ENCODE measurements at regions not wholly inside any gene's neighbourhood (a gene's known extent, or its start where the extent isn't known, plus 50 kb on each side); places are given as distances from the start of the nearest gene placed in this dataset.

- DNase-seq (ENCODE audit: low read depth, low spot score) = no peak
These were observed 59.4 kb upstream of the ASIC2 start for GRCh38 chr17:33352526-33352925.

GRCh38 chr17:33356266-33356665 is 63.2 kb upstream of the ASIC2 start:
- no peak for DNase-seq (ENCODE audit: low read depth, low spot score)

GRCh38 chr17:33363475-33363874 is 70.4 kb upstream of the ASIC2 start:
- no peak for DNase-seq (ENCODE audit: low read depth, low spot score)

- DNase-seq (ENCODE audit: low read depth, low spot score) = no peak
These were observed 73.9 kb upstream of the ASIC2 start for GRCh38 chr17:33366960-33367359.

- DNase-seq (ENCODE audit: low read depth, low spot score) = no peak
These were observed 76.1 kb upstream of the ASIC2 start for GRCh38 chr17:33369149-33369548.

- DNase-seq (ENCODE audit: low read depth, low spot score) = no peak
These were observed 76.8 kb upstream of the ASIC2 start for GRCh38 chr17:33369876-33370275.

- no peak for DNase-seq (ENCODE audit: low read depth, low spot score)
These were observed 77.3 kb upstream of the ASIC2 start for GRCh38 chr17:33370401-33370800.

- DNase-seq (ENCODE audit: low read depth, low spot score) = no peak
These were observed 78.3 kb upstream of the ASIC2 start for GRCh38 chr17:33371377-33371776.

- DNase-seq (ENCODE audit: low read depth, low spot score) = no peak
These were observed 80.2 kb upstream of the ASIC2 start for GRCh38 chr17:33373273-33373672.

GRCh38 chr17:33375103-33375502 is 82.0 kb upstream of the ASIC2 start:
- DNase-seq (ENCODE audit: low read depth, low spot score) = no peak

GRCh38 chr17:33375783-33376182 is 82.7 kb upstream of the ASIC2 start:
- DNase-seq (ENCODE audit: low read depth, low spot score) = no peak

- DNase-seq (ENCODE audit: low read depth, low spot score) = no peak
These were observed 84.9 kb upstream of the ASIC2 start for GRCh38 chr17:33377837-33378595.

- DNase-seq (ENCODE audit: low read depth, low spot score) = no peak
These were observed 88.1 kb upstream of the ASIC2 start for GRCh38 chr17:33381201-33381600.

- DNase-seq (ENCODE audit: low read depth, low spot score) = no peak
These were observed 90.5 kb upstream of the ASIC2 start for GRCh38 chr17:33383488-33384023.

GRCh38 chr17:33385133-33385532 is 92.0 kb upstream of the ASIC2 start:
- DNase-seq (ENCODE audit: low read depth, low spot score) = no peak

- no peak for DNase-seq (ENCODE audit: low read depth, low spot score)
These were observed 92.6 kb upstream of the ASIC2 start for GRCh38 chr17:33385713-33386112.

GRCh38 chr17:33387406-33387805 is 94.3 kb upstream of the ASIC2 start:
- no peak for DNase-seq (ENCODE audit: low read depth, low spot score)

- no peak for DNase-seq (ENCODE audit: low read depth, low spot score)
These were observed 96.5 kb upstream of the ASIC2 start for GRCh38 chr17:33389504-33390135.

- DNase-seq (ENCODE audit: low read depth, low spot score) = no peak
These were observed 97.5 kb upstream of the ASIC2 start for GRCh38 chr17:33390479-33391176.

- DNase-seq (ENCODE audit: low read depth, low spot score) = no peak
These were observed 103.7 kb upstream of the ASIC2 start for GRCh38 chr17:33396818-33397217.

GRCh38 chr17:33398386-33398785 is 105.3 kb upstream of the ASIC2 start:
- no peak for DNase-seq (ENCODE audit: low read depth, low spot score)

- DNase-seq (ENCODE audit: low read depth, low spot score) = no peak
These were observed 108.2 kb upstream of the ASIC2 start for GRCh38 chr17:33401249-33401648.

- DNase-seq (ENCODE audit: low read depth, low spot score) = no peak
These were observed 110.1 kb upstream of the ASIC2 start for GRCh38 chr17:33403194-33403593.

Data from brain pericyte (primary cell).